ENCODE measurements at regions not wholly inside any gene's neighbourhood (a gene's known extent, or its start where the extent isn't known, plus 50 kb on each side); places are given as distances from the start of the nearest gene placed in this dataset.

- no peak for DNase-seq (ENCODE audit: low spot score)
Observed at GRCh38 chr12:115857923-115858322, 419.6 kb downstream of the MED13L start.

- no peak for DNase-seq (ENCODE audit: low spot score)
Observed at GRCh38 chr12:115857160-115857920, 420.2 kb downstream of the MED13L start.

- no peak for DNase-seq (ENCODE audit: low spot score)
Observed at GRCh38 chr12:115852054-115852453, 425.4 kb downstream of the MED13L start.

- no peak for DNase-seq (ENCODE audit: low spot score)
Observed at GRCh38 chr12:115850957-115851356, 426.5 kb downstream of the MED13L start.

- DNase-seq (ENCODE audit: low spot score), result no peak
Observed at GRCh38 chr12:115849262-115849943, 428.1 kb downstream of the MED13L start.

GRCh38 chr12:115847398-115847797 lies 430.1 kb downstream of the MED13L start:
- no peak for DNase-seq (ENCODE audit: low spot score)

GRCh38 chr12:115846516-115846915 lies 431.0 kb downstream of the MED13L start:
- DNase-seq (ENCODE audit: low spot score), result no peak

- DNase-seq (ENCODE audit: low spot score), result no peak
Observed at GRCh38 chr12:115840159-115840558, 437.3 kb downstream of the MED13L start.

- no peak for DNase-seq (ENCODE audit: low spot score)
Observed at GRCh38 chr12:115838952-115839351, 438.5 kb downstream of the MED13L start.

GRCh38 chr12:115837220-115837619 lies 440.3 kb downstream of the MED13L start:
- no peak for DNase-seq (ENCODE audit: low spot score)

- no peak for DNase-seq (ENCODE audit: low spot score)
Observed at GRCh38 chr12:115835445-115835844, 442.0 kb downstream of the MED13L start.

GRCh38 chr12:115833704-115834103 lies 443.8 kb downstream of the MED13L start:
- no peak for DNase-seq (ENCODE audit: low spot score)

- DNase-seq (ENCODE audit: low spot score), result no peak
Observed at GRCh38 chr12:115830633-115831032, 446.9 kb downstream of the MED13L start.

GRCh38 chr12:115830070-115830469 lies 447.4 kb downstream of the MED13L start:
- DNase-seq (ENCODE audit: low spot score), result no peak

- DNase-seq (ENCODE audit: low spot score), result no peak
Observed at GRCh38 chr12:115828168-115828567, 449.3 kb downstream of the MED13L start.

- no peak for DNase-seq (ENCODE audit: low spot score)
Observed at GRCh38 chr12:115824936-115825602, 452.4 kb downstream of the MED13L start.

GRCh38 chr12:115823635-115824034 lies 453.9 kb downstream of the MED13L start:
- no peak for DNase-seq (ENCODE audit: low spot score)

GRCh38 chr12:115820656-115821055 lies 456.8 kb downstream of the MED13L start:
- no peak for DNase-seq (ENCODE audit: low spot score)

GRCh38 chr12:115818973-115819372 lies 458.5 kb downstream of the MED13L start:
- DNase-seq (ENCODE audit: low spot score), result no peak

- no peak for DNase-seq (ENCODE audit: low spot score)
Observed at GRCh38 chr12:115817389-115817788, 460.1 kb downstream of the MED13L start.

- no peak for DNase-seq (ENCODE audit: low spot score)
Observed at GRCh38 chr12:115815924-115816323, 461.6 kb downstream of the MED13L start.

- DNase-seq (ENCODE audit: low spot score), result no peak
Observed at GRCh38 chr12:115813256-115813655, 464.2 kb downstream of the MED13L start.

GRCh38 chr12:115811929-115812328 lies 465.6 kb downstream of the MED13L start:
- no peak for DNase-seq (ENCODE audit: low spot score)
